G401 (cell line): ENCODE measurements at regions not wholly inside any gene's neighbourhood (a gene's known extent, or its start where the extent isn't known, plus 50 kb on each side); places are given as distances from the start of the nearest gene placed in this dataset.
"Not testable (repeated sequence)": the region's sequence is repeated elsewhere in the genome, so short reads cannot be mapped to it uniquely, and the experiment has no call there.

Experiments
- DNase-seq: peaks from one replicate; pipeline ENCODE4 v3.0.0-alpha.2; 2015; ENCODE audit warnings: low spot score
- in situ Hi-C: cut with HindIII; loops from 2 replicates; pipeline ENCODE4 v1.10.0; 2016; ENCODE audit warnings: low sequenced_read_pairs, mixed read lengths

DNA sequence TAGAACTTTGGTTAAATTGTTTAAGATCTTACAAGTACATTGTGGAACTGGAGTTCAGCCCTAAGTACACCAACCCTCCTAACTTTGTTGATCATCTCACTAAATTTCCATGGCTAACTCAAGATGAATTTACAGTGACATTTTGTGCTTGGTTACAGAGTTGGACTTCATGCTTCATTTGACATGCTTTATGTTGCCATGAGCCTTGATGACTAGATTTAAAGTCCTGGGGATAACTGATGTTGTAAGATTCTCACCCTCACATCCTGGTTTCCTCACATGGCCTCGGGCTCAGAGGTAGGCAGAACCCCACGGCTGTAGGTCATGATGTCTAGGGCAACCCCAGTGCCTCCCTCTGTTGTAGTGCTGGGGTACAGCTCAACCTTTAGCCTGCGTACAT is 397.2 kb upstream of the IGFBP3 start:
- no peak for DNase-seq
- in situ Hi-C loops, result no loop called here

DNA sequence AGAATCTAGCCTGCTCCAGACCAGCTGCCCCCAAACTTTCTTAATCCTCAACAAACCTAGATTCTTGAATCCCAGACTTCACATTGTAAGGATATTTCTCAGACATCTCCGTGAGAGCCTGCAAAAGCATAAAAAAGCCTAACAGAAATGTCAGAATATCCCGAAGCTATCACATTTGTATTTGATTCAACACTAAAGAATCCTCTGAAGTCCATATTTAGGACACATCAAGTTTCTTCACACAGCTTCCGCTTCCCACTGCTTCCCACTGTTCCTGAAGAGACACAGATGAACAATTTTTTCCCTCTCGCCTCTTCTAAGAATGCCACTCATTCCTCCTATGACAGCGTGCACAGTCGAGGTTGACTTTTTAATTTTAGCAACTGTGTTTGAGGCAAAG is 396.2 kb upstream of the IGFBP3 start:
- no peak for DNase-seq
- in situ Hi-C loops, result no loop called here

DNA sequence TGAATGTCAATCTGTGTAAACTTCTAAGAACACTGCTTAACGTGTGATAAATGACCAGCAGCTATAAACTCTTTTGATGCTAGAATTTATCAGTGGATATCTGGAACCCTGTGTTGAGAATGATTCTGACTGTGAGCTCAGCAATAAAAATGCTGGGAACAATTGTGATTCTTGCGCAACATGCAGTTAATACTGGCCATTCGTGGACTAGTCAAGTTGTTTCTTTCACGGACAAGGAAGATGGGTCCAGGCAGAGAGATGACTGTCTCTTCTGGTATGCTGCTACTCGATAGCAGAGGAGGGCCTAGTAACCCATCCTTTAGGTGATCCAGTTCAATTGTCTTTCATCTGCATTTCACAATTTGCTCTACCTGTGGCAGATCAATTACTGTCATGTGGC is 394.8 kb upstream of the IGFBP3 start:
- no peak for DNase-seq
- in situ Hi-C loops, result no loop called here

DNA sequence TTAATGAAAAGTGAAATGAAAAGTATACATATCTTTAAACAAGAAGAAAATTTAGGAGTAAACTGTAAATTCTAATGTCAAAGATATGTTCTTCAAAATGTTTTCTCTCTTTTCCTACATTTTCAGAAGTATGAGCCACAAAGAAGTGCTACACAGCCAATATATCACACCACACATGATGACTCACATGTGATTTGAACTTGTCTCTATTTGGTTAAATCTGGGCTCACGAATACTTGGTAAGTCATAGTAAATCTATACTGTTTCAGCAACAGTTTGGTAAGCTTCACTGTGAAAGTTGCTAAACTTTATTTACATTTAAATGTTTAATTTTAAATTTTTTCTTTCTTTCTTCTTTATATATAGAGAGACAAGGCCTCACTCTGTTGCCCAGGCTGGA is 380.6 kb upstream of the IGFBP3 start:
- DNase-seq, result no peak
- in situ Hi-C loops, result no loop called here

DNA sequence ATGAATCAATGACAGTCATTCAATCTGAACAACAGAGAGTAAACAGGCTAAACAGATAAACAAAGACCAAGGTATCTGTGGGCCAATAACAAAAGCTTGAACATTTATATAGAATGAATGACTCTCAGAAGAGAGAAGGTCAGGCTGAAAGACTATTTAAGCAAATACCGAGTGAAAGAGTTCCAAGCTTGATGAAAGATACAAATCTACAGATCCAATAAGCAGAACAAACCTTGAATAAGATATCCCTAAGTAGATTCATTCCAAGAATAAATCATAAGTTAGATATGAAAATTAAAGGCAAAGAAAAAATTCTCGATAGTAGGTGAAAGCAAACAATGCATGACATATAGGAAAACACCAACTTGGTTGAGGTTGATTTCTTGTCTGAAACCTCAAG is 376.4 kb upstream of the IGFBP3 start:
- no peak for DNase-seq
- in situ Hi-C loops, result no loop called here

DNA sequence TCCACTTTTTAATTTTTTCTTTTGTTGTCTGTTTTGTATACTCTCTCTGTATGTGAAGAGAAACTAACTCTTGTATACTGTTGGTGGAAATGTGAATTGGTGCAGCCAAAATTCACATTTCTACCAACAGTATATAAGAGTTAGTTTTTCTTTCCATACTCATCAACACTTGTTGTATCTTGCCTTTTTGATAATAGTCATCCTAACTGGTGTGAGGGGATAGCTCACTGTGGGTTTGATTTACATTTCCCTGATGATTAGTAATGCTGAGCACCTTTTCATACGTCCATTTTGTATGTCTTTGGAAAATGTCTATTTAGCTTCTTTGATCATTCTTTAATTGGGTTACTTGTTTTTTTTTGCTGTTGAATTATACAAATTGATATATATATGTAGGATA is 375.5 kb upstream of the IGFBP3 start:
- no peak for DNase-seq
- in situ Hi-C loops, result no loop called here

DNA sequence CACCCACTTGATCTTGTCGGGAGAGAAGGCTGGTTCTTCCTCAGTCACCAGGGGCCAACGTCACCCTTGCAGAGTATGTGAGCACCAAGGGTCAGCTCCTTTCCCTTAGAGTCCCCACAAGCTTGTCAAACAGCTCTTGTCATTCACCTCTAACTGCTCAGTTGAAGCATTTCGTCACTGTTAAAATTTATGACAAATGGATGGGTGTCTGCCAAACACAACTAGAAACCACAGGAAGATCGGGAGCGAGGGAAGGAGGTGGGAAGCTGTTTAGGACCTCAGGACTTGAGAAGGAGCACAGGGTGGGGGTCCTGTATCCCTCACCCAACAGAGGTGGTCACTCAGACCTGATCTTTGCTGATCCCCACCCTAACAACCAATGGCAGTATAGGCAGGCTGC is 373.3 kb upstream of the IGFBP3 start:
- in situ Hi-C loops, result no loop called here
- no peak for DNase-seq

DNA sequence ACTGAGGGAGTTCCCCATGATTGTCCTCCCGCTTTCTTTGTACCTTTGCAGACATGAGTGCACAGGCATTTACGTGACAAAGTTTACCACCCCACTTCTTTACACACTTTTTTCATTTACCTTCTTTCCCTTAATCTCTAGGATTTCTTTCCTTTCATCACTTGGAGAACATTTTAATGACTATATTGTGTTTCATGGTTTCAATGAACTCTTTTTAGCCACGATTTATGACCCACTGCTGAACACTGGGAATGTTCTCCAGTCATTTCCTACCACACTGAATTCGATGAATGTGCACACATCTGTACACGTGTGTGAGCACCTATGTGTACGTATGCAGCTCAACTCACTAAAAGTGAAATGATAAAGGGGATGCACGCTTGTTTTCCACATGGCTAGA is 371.7 kb upstream of the IGFBP3 start:
- DNase-seq, result no peak
- in situ Hi-C loops, result no loop called here

DNA sequence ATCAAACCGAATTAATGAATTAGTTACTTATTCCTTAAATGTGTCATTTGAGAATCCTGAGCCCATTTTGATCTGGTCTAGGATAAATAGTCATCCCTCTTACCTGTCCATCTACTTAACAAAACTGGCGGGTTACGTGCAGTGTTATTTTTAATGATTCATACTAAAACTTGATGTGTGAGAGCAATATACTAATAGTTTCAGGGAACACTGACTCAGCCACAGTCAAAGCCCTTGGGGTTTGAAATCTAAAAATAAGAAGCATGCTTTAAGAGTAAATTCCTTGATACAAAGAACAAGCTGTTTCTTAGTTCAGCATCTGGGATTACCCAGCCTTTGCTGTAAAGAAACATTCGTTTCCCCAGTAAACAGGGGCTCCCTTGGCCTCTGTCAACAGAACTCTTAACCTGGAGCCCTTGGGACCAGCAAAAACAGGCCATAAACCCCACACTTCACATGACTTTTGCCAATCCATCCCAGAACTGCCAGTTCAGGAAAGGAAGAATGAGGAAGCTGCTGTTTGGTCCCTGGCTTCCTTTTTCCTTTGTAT is 370.6 kb upstream of the IGFBP3 start:
- in situ Hi-C loops, result no loop called here
- no peak for DNase-seq

DNA sequence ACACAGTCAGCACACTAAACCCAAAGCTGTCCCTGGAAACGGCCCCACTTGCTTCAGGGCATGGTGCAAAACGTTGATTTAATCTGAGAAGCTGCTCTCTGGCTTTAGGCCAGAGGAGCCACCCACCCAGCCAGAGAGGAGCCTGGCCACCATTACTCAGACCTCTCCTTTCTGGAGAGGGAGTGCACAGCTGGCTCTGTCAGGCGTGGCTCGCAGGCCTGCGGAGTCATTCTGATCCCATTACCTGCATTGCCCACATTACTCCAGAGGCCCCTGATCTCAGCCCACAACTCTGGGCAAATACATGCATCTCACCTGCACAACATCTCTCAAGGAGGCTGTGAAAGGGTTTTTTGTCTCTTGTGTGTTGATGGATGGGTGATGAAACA is 370.0 kb upstream of the IGFBP3 start:
- DNase-seq, result no peak

DNA sequence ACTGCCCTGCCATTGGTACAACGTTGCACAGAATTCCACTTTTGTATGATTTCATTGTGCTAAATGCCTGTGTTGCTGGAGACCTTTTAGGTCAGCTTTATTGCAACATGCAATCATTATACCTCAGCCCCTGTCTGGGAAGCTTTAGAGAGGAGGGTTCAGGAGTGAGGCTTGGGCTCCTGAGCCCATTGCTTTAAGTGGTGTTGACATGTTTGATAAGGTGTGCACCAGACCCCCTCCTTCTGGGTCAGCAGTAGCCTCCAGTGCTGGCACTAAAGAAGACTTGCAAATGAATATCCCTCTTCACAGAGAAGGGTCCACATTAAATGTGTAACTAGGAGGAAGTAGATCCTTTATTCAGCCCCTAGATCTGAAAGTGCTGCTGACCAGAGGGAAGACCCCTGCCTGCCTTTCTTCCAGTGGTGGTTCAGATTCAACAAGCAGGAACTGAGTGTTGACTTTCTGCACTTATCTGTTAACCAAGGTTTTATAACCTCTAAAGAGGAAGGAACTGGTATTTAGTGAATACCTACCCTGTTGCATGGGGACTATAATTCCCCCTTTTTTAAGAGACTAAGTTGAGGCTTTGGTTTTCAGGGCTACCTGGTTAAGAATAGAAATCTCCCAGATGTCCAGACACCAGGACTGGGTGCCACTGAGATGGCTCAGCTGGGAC is 369.4 kb upstream of the IGFBP3 start:
- no peak for DNase-seq
- in situ Hi-C loops, result no loop called here

More for the DNA sequence above, 370.0 kb upstream of the IGFBP3 start:
- in situ Hi-C loops, result no loop called here

DNA sequence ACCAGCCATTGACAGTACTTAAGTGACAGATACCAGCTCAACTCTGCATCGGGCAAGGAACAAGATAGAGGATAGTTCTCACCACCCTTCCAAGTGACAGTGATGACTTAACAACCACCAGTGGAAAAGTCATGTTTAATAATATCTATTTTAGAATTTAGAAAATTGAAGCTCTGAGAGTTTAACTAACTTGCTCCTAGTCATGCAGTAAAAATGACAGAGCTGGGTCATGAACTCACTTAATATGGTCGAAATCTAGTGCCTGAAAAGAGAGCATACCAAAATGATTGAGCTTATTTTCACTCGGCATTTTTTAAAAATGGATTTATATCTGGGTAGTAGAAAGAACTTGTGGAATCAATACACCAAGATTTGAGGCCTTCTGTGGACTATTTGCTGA is 367.8 kb upstream of the IGFBP3 start:
- in situ Hi-C loops, result no loop called here
- no peak for DNase-seq

DNA sequence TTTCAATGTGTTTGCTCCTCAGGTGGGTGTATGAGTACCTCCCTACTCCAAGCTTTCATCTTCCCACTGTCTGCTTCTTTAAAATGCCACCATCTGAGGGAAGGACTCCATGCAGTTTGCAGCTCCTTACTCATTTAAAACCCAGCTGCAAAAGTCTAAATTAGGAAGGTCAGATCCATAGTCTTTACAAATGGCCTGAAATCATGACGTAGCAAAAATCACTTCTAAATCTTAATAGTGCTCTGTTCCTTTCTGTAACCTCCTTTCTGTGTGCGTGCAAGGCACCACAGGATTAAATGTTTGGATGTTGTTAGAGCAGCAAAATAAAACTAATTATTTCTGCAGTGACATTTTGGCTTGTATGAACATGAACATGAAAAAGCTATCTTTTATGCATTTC is 366.9 kb upstream of the IGFBP3 start:
- DNase-seq, result no peak
- in situ Hi-C loops, result no loop called here

DNA sequence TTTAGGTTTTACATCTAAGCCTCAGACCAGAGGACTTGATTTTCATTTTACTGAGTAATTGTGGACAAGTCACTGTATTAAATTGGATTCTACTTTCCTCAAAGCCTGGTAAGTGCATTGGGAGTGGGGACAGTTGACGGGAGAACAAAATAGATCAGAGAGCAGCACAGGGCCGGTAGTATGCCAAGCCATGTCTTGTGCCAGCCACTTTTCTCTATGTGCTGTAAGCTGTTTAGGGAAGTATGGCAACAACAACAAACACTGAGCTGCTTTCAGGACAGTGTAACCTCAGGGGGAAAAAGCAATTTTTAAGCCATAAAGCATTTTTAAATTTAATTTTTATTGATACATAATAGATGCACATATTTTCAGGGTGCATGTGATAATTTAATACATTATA is 365.9 kb upstream of the IGFBP3 start:
- in situ Hi-C loops, result no loop called here
- no peak for DNase-seq

DNA sequence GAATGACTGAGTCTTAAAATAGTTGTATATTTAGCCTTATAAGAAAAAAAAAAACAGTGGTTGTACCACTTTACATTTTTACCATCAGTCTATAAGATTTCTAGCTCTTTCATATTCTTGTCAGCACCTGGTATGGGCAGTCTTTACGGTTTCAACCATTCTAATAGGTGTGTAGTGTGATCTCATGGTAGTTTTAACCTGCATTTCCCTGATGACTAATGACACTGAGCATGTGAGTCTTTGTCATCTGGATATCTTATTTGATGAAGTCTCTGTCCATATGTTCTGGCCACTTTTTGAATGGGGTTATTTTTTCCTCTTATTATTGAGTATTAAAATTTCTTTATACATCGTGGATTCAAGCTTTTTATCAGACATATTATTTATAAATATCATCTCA is 365.3 kb upstream of the IGFBP3 start:
- in situ Hi-C loops, result no loop called here
- no peak for DNase-seq

DNA sequence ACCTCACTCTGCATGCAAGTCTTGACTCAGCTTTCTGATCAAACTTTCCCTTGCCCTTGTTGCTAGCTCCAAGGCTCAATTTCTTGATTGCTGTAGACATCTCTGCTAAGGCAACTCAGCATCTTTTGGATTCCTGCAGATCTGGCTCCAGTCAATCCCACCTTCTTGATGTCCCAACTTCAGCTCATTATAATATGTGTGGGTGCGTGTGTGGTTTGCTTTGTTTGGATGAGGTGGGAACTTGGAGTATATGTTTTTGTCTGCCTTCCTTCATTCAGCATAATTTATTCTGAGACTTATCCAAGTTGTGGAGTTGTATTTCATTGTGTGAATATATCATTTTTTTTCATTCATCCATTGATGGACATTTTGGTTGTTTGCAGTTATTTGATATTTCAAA is 364.8 kb upstream of the IGFBP3 start:
- DNase-seq, result no peak
- in situ Hi-C loops, result no loop called here

DNA sequence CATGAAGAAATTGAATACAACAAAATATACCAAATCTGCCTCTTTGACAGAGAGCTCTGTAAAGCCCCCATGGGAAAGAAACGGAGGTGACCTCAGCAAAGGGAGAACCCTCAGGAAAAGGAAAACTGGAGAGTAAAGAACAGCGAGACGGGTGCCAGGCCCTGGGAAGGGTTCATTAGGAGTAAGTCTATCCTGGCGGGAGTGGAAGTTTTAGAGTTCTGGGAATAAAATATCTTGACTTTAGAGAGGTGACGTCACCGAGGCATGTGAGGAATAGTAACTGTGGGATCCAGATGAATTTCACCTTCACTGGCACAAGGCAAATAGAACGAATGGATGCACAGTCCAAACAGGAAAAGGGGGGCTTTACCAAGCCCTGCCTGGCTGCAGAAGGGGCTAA is 362.8 kb upstream of the IGFBP3 start:
- in situ Hi-C loops, result no loop called here
- DNase-seq, result no peak

DNA sequence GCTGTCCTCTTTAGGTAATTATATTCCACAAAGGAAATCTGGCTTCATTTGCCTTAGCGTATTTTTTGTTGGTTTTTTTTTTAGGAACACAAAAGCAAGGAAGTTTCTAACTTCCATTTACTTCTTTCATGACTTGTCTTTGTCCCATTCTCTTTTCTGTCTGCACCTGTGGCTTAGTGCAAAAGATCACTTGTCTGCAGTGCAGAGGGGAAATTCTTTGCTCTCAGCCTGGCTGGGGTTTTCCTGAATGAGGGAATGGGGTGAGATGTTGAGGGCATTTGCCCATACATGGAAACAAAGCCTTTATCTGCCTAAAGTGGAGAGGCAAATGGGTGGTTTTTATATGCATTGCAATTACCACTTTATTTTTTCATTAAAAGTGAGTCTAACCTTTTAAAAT is 361.1 kb upstream of the IGFBP3 start:
- in situ Hi-C loops, result no loop called here
- DNase-seq, result no peak

DNA sequence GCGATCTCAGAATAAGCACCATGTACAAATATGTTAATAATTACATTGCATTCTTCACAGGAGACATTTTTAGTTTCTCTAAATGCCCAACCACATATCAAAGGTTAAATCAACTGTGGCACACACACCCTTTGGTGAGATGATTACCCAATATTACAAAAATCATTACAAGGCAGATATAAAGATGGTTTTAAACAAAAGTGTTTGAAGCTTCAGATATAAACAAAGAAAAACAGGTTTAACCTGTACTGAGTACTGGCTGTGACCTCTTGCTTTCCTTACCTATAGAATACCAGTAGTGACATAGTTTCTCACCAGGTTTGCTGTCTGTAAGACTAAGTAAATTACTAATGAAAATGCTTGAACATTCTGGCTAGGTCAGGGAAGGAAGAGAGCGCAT is 360.0 kb upstream of the IGFBP3 start:
- in situ Hi-C loops, result no loop called here
- DNase-seq, result no peak

DNA sequence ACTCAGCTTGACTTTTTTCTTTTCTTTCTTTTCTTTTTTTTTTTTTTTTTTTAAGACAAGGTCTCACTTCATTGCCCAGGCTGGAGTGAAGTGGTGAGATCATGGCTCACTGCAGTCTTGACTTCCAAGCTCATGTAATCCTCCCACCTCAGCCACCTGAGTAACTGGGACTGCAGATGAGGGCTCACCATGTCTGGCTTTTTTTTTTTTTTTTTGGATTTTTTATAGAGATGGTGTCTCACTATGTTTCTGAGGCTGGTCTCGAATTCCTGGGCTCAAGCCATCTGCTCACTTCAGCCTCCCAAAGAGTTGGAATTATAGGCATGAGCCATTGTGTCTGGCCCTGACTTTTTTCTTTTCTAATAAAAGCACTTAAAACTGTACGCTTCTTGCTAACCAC is 358.2 kb upstream of the IGFBP3 start:
- DNase-seq, result no peak
- in situ Hi-C loops, result no loop called here

DNA sequence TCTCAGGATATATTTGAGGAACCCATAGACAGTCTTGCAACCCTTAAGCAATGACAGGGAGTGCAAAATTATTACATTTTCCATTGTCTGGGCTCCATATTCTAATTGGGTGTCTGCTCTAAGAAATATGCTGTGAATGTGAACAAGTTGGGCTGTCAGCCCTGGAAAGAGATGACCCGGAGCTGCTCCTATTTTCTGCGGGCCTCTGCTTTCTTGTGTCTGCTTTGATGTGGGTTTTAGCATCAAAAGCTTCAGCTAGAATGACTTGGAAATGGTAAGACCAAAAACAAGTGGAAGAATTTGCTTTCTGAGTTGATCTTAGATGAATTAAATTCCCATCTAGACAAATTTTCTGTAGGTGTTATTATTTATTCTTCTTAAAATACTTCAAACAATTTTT is 343.6 kb upstream of the IGFBP3 start:
- in situ Hi-C loops, result no loop called here
- DNase-seq, result no peak

DNA sequence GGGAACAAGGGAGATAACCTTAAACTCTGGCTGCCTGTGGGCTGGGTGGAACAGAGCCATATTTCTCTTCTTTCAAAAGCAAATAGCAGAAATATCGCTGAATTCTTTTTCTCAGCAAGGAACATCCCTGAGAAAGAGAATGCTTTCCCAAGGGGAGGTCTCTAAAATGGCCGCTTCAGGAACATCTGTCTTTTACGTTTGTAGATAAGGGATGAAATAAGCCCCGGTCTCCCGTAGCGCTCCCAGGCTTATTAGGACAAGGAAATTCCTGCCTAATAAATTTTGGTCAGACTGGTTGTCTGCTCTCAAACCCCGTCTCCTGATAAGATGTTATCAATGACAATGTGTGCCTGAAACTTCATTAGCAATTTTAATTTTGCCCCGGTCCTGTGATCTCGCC is 340.6 kb upstream of the IGFBP3 start:
- DNase-seq, in situ Hi-C loops: not testable (repeated sequence)
